ENCODE measurements at regions not wholly inside any gene's neighbourhood (a gene's known extent, or its start where the extent isn't known, plus 50 kb on each side); places are given as distances from the start of the nearest gene placed in this dataset.

DNA sequence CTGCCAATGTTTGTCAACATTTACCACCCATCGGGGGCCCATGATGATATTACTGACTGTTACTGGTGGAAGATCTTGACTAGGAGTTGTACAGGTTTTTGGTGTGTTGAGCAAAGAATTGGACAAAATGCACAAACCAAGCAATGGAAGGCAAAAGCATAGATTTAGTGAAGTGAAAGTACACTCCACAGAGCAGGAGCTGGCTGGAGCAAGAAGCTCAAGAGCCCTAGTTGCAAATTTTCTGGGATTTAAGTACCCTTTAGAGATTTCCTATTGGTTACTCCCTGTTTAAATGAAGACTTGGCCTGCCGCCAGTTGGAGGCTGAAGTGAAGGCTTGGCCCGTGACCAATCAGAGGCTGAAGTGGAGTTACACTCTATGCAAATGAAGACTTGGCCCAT is 128.6 kb upstream of the KL start:
- DNase-seq (ENCODE audit: insufficient read length, low spot score, missing footprints): no peak
- Histone ChIP-seq H3K27ac (ENCODE audit: low read depth, low read length) (no peak overlapping the region), H4K20me1 (ENCODE audit: insufficient read depth, low read length) (no peaks in the 10 kb centered on the region), H3K4me3 (ENCODE audit: insufficient read depth, low read length) (no peak overlapping the region), H3K4me2 (ENCODE audit: insufficient read depth, low read length) (no peak overlapping the region), H3K4me1 (ENCODE audit: insufficient read depth, low read length) (no peaks in the 10 kb centered on the region), H2AFZ (ENCODE audit: low read length) (no peak overlapping the region), H3K9me3 (ENCODE audit: low read depth, low read length) (no peaks in the 10 kb centered on the region), H3K79me2 (ENCODE audit: insufficient read depth, low read length) (no peaks in the 10 kb centered on the region), H3K27me3 (ENCODE audit: insufficient read depth, low read length) (no peaks in the 10 kb centered on the region), H3K36me3 (ENCODE audit: insufficient read depth, low read length) (no peaks in the 10 kb centered on the region)
- TF ChIP-seq, protein P1, sequence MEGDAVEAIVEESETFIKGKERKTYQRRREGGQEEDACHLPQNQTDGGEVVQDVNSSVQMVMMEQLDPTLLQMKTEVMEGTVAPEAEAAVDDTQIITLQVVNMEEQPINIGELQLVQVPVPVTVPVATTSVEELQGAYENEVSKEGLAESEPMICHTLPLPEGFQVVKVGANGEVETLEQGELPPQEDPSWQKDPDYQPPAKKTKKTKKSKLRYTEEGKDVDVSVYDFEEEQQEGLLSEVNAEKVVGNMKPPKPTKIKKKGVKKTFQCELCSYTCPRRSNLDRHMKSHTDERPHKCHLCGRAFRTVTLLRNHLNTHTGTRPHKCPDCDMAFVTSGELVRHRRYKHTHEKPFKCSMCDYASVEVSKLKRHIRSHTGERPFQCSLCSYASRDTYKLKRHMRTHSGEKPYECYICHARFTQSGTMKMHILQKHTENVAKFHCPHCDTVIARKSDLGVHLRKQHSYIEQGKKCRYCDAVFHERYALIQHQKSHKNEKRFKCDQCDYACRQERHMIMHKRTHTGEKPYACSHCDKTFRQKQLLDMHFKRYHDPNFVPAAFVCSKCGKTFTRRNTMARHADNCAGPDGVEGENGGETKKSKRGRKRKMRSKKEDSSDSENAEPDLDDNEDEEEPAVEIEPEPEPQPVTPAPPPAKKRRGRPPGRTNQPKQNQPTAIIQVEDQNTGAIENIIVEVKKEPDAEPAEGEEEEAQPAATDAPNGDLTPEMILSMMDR (IDR thresholded peaks at IDR 0.05; ENCODE audit: extremely low read depth, low read depth, low read length): no peak

DNA sequence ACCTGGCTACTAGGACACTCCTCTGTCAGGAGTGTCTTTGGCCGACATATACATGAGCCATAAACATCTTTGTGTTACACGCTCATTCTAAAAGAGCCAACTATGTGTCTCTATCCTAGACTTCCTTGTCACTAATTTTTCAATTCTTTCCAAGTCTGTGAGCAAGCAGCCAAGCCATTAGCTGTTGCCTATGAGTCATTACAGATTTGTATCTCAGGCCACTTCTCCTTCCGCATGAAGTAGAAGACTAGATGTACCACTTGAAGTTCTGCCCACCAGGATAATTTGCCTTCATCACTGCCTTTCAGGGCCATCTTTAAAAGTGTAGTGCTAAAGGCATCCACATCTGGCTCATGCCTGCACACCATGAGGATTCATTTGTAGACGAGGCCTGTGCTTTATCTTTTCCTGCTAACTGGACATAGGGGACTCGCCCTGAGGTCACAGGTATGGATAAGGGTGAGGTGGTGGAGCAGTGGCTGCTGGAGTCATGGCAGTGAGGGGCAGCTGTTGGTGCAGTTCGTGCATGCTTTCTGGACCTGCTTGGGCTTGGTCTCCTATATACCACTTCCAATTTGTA is 126.1 kb upstream of the KL start:
- no peak overlapping the region for H3K4me3 ChIP-seq (ENCODE audit: insufficient read depth, low read length)
- no peak for DNase-seq (ENCODE audit: insufficient read length, low spot score, missing footprints)

DNA sequence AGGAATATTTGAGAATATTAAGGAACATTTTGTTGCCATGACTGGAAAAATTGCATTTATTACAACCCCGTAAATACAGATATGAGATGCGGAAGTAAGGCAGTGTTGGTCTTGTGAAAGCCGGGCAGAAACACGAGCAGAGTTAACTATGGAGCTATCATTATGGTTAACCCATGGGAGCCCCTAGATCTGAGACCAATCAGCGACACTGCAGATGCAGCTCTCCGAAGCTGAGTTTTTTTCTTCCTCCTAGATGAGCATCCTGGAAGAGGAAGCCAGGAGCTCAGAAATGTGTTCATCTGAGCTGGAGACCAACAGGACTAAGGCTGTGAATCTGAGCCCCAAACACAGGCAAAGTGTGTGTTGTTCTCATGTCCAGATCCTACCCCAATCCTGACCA is 123.0 kb upstream of the KL start:
- Histone ChIP-seq H3K36me3 (ENCODE audit: insufficient read depth, low read length) (no peaks in the 10 kb centered on the region), H3K4me1 (ENCODE audit: insufficient read depth, low read length) (no peaks in the 10 kb centered on the region), H3K79me2 (ENCODE audit: insufficient read depth, low read length) (no peaks in the 10 kb centered on the region), H3K4me3 (ENCODE audit: insufficient read depth, low read length) (no peak overlapping the region), H2AFZ (ENCODE audit: low read length) (no peak overlapping the region), H3K27me3 (ENCODE audit: insufficient read depth, low read length) (peaks cover 8% of the 10 kb centered on the region), H4K20me1 (ENCODE audit: insufficient read depth, low read length) (no peaks in the 10 kb centered on the region), H3K9me3 (ENCODE audit: low read depth, low read length) (no peaks in the 10 kb centered on the region), H3K27ac (ENCODE audit: low read depth, low read length) (no peak overlapping the region), H3K4me2 (ENCODE audit: insufficient read depth, low read length) (no peak overlapping the region)
- TF ChIP-seq, protein P1 (IDR thresholded peaks at IDR 0.05; ENCODE audit: extremely low read depth, low read depth, low read length): no peak
- DNase-seq (ENCODE audit: insufficient read length, low spot score, missing footprints): no peak

More for the DNA sequence above, 126.1 kb upstream of the KL start:
- TF ChIP-seq, protein P1 (IDR thresholded peaks at IDR 0.05; ENCODE audit: extremely low read depth, low read depth, low read length): no peak
- peaks cover 4% of the 10 kb centered on the region for H3K27me3 ChIP-seq (ENCODE audit: insufficient read depth, low read length)
- H2AFZ ChIP-seq (ENCODE audit: low read length): no peak overlapping the region
- no peak overlapping the region for H3K27ac ChIP-seq (ENCODE audit: low read depth, low read length)
- H3K4me2 ChIP-seq (ENCODE audit: insufficient read depth, low read length): no peak overlapping the region
- no peaks in the 10 kb centered on the region for H3K4me1 ChIP-seq (ENCODE audit: insufficient read depth, low read length)
- no peaks in the 10 kb centered on the region for H3K36me3 ChIP-seq (ENCODE audit: insufficient read depth, low read length)
- H4K20me1 ChIP-seq (ENCODE audit: insufficient read depth, low read length): no peaks in the 10 kb centered on the region
- no peaks in the 10 kb centered on the region for H3K79me2 ChIP-seq (ENCODE audit: insufficient read depth, low read length)
- H3K9me3 ChIP-seq (ENCODE audit: low read depth, low read length): no peaks in the 10 kb centered on the region

DNA sequence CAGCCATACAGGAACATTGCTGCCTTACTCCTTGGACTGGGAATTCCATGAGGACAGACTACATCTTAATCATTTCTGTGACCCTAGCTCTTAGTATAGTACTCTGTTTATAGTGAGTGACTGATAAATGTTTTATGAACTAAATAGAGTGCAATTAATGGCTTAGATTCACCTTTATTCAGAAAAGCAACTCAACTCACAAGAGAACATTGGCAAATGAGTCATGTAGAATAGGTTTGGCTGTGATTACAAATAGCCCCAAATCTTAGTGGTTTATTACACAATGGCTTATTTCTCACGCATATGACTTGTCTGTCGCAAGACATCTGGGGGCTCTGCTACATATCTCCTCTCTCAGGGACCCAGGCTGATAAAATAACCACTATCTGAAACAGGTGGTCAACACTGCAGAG is 121.6 kb upstream of the KL start:
- DNase-seq (ENCODE audit: insufficient read length, low spot score, missing footprints): no peak
- H4K20me1 ChIP-seq (ENCODE audit: insufficient read depth, low read length): no peaks in the 10 kb centered on the region
- no peaks in the 10 kb centered on the region for H3K4me1 ChIP-seq (ENCODE audit: insufficient read depth, low read length)
- H3K79me2 ChIP-seq (ENCODE audit: insufficient read depth, low read length): no peaks in the 10 kb centered on the region
- no peak overlapping the region for H3K27ac ChIP-seq (ENCODE audit: low read depth, low read length)
- H2AFZ ChIP-seq (ENCODE audit: low read length): no peak overlapping the region
- no peak overlapping the region for H3K4me3 ChIP-seq (ENCODE audit: insufficient read depth, low read length)
- no peaks in the 10 kb centered on the region for H3K36me3 ChIP-seq (ENCODE audit: insufficient read depth, low read length)
- TF ChIP-seq, protein P1 (IDR thresholded peaks at IDR 0.05; ENCODE audit: extremely low read depth, low read depth, low read length): no peak
- no peaks in the 10 kb centered on the region for H3K9me3 ChIP-seq (ENCODE audit: low read depth, low read length)
- H3K4me2 ChIP-seq (ENCODE audit: insufficient read depth, low read length): no peak overlapping the region
- H3K27me3 ChIP-seq (ENCODE audit: insufficient read depth, low read length): peaks cover 8% of the 10 kb centered on the region
